Fibroblast of lung (primary cell): ENCODE measurements at regions not wholly inside any gene's neighbourhood (a gene's known extent, or its start where the extent isn't known, plus 50 kb on each side); places are given as distances from the start of the nearest gene placed in this dataset.

Experiments
- DNase-seq, 2 donors: peaks; one replicate each; pipeline versions ENCODE4 v3.0.0 to v3.0.0-alpha.2; 2010; ENCODE audit warnings: low read depth in 2 of 2
- H2AFZ ChIP-seq: 2 replicates; pipeline ENCODE4 v1.5.1; 2012; ENCODE audit warnings: low read length, control low read depth, inconsistent platforms
- H3K27ac ChIP-seq: 2 replicates; pipeline ENCODE4 v1.5.1; 2011; ENCODE audit warnings: low read length, control low read depth; ENCODE audit not compliant: insufficient read depth
- H3K27me3 ChIP-seq: 2 replicates; pipeline ENCODE4 v1.5.1; 2011; ENCODE audit warnings: mild to moderate bottlenecking, low read length; ENCODE audit not compliant: control insufficient read depth, insufficient read depth
- H3K36me3 ChIP-seq: 2 replicates; pipeline ENCODE4 v1.5.1; 2011; ENCODE audit warnings: low read length; ENCODE audit not compliant: control insufficient read depth, insufficient read depth
- H3K4me1 ChIP-seq: 2 replicates; pipeline ENCODE4 v1.5.1; 2011; ENCODE audit warnings: low read length; ENCODE audit not compliant: control insufficient read depth, insufficient read depth; ENCODE audit errors: extremely low read depth
- H3K4me2 ChIP-seq: 2 replicates; pipeline ENCODE4 v1.5.1; 2011; ENCODE audit warnings: low read length, control low read depth; ENCODE audit not compliant: insufficient read depth; ENCODE audit errors: extremely low read depth
- H3K4me3 ChIP-seq, 4 experiments: fragments of 200-600 bp in 1 of 4; sonication (generic) in 1 of 4; replicated peaks in 1 of 4; 2 replicates each; pipeline ENCODE4 v1.5.1; 2011 to 2016; ENCODE audit warnings: low read length in 4 of 4, low read depth in 3 of 4, mild to moderate bottlenecking in 3 of 4, control low read depth in 2 of 4, inconsistent platforms in 1 of 4, mixed read lengths in 1 of 4; ENCODE audit not compliant: insufficient read depth in 1 of 4; ENCODE audit errors: control extremely low read depth in 1 of 4
- H3K79me2 ChIP-seq: 2 replicates; pipeline ENCODE4 v1.5.1; 2012; ENCODE audit warnings: mild to moderate bottlenecking, low read length, inconsistent platforms; ENCODE audit not compliant: control insufficient read depth, insufficient read depth
- H3K9ac ChIP-seq: 2 replicates; pipeline ENCODE4 v1.5.1; 2011; ENCODE audit warnings: mild to moderate bottlenecking, low read length, control low read depth; ENCODE audit not compliant: insufficient read depth
- H3K9me3 ChIP-seq: 2 replicates; pipeline ENCODE4 v1.5.1; 2012; ENCODE audit warnings: low read depth, low read length; ENCODE audit not compliant: control insufficient read depth, insufficient read depth
- H4K20me1 ChIP-seq: 2 replicates; pipeline ENCODE4 v1.5.1; 2011; ENCODE audit warnings: low read length; ENCODE audit not compliant: control insufficient read depth, insufficient read depth; ENCODE audit errors: extremely low read depth
- CTCF ChIP-seq, 2 donors: IDR thresholded peaks in 1 of 2; conservative IDR thresholded peaks in 1 of 2; 1 replicate in 1 of 2; 2 replicates in 1 of 2; pipeline ENCODE4 v1.5.1; 2011 to 2012; ENCODE audit warnings: low read length in 2 of 2, control low read depth in 1 of 2, inconsistent platforms in 1 of 2, low read depth in 1 of 2, mild to moderate bottlenecking in 1 of 2
- EZH2 ChIP-seq: IDR thresholded peaks from 2 replicates; pipeline ENCODE4 v1.5.1; 2012; ENCODE audit warnings: low read length, control low read depth, mild to moderate bottlenecking; ENCODE audit errors: missing control alignments

- Histone ChIP-seq H4K20me1 (no peaks in the 10 kb centered on the region), H3K4me2 (no peak overlapping the region), H2AFZ (no peak overlapping the region), H3K79me2 (no peaks in the 10 kb centered on the region), H3K9me3 (no peaks in the 10 kb centered on the region), H3K4me1 (no peaks in the 10 kb centered on the region), H3K4me3 (no peak overlapping the region), H3K9ac (no peak overlapping the region), H3K27ac (no peak overlapping the region), H3K27me3 (no peaks in the 10 kb centered on the region), H3K36me3 (no peaks in the 10 kb centered on the region)
- TF ChIP-seq CTCF (conservative IDR thresholded peaks at IDR 0.05 in 1 of 2, IDR thresholded peaks at IDR 0.05 in 1 of 2; ENCODE audit: low read depth in 1 of 2, low read length in 2 of 2) (no peak), EZH2 (no peak)
- DNase-seq, result no peak
Observed at GRCh38 chr9:12094046-12094445, 599.1 kb upstream of the TYRP1 start.

GRCh38 chr9:12095931-12096330 is 597.3 kb upstream of the TYRP1 start:
- no peak overlapping the region for H3K4me2 ChIP-seq
- DNase-seq, result no peak
- TF ChIP-seq EZH2, result no peak
- TF ChIP-seq CTCF (conservative IDR thresholded peaks at IDR 0.05 in 1 of 2, IDR thresholded peaks at IDR 0.05 in 1 of 2; ENCODE audit: low read depth in 1 of 2, low read length in 2 of 2), result no peak
- no peak overlapping the region for H2AFZ ChIP-seq
- no peaks in the 10 kb centered on the region for H3K79me2 ChIP-seq
- no peak overlapping the region for H3K4me3 ChIP-seq
- H3K9me3 ChIP-seq, result no peaks in the 10 kb centered on the region
- no peaks in the 10 kb centered on the region for H3K27me3 ChIP-seq
- no peak overlapping the region for H3K9ac ChIP-seq
- no peaks in the 10 kb centered on the region for H3K36me3 ChIP-seq
- no peaks in the 10 kb centered on the region for H3K4me1 ChIP-seq
- no peak overlapping the region for H3K27ac ChIP-seq
- H4K20me1 ChIP-seq, result no peaks in the 10 kb centered on the region

GRCh38 chr9:12133416-12133815 is 559.8 kb upstream of the TYRP1 start:
- TF ChIP-seq EZH2, result no peak
- no peak for TF ChIP-seq CTCF (conservative IDR thresholded peaks at IDR 0.05 in 1 of 2, IDR thresholded peaks at IDR 0.05 in 1 of 2; ENCODE audit: low read depth in 1 of 2, low read length in 2 of 2)
- DNase-seq, result no peak
- no peak overlapping the region for H3K4me2 ChIP-seq
- no peaks in the 10 kb centered on the region for H3K79me2 ChIP-seq
- H4K20me1 ChIP-seq, result no peaks in the 10 kb centered on the region
- no peaks in the 10 kb centered on the region for H3K4me1 ChIP-seq
- H3K4me3 ChIP-seq, result no peak overlapping the region
- no peaks in the 10 kb centered on the region for H3K9me3 ChIP-seq
- no peak overlapping the region for H2AFZ ChIP-seq
- no peak overlapping the region for H3K9ac ChIP-seq
- no peaks in the 10 kb centered on the region for H3K36me3 ChIP-seq
- H3K27me3 ChIP-seq, result no peaks in the 10 kb centered on the region
- H3K27ac ChIP-seq, result no peak overlapping the region
